ENCODE measurements at regions not wholly inside any gene's neighbourhood (a gene's known extent, or its start where the extent isn't known, plus 50 kb on each side); places are given as distances from the start of the nearest gene placed in this dataset.

DNA sequence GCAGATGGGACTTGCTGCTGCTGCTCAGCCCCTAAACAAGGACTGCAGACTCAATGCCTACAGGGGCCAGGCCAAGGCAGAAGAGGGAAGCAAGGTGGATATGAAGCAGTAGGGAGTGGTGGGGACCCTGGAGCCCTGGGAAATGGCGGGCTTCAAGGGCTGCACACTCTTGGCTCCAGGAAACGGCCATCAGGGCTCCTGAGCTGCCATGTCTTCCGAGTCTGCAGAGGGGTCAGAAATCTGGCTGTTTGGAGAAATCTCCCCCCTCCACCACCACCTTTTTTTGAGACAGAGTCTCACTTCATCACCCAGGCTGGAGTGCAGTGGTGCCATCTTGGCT is 169.1 kb downstream of the KATNIP start:
- DNase-seq (ENCODE audit: low spot score): no peak
- TF ChIP-seq CTCF (IDR thresholded peaks at IDR 0.05; ENCODE audit: extremely low read depth, insufficient read depth, missing control alignments): no peak
- in situ Hi-C loops (cut with MboI; ENCODE audit: low pct_unique_long_range_greater_than_20kb, low sequenced_read_pairs, unreplicated experiment): no loop called here

DNA sequence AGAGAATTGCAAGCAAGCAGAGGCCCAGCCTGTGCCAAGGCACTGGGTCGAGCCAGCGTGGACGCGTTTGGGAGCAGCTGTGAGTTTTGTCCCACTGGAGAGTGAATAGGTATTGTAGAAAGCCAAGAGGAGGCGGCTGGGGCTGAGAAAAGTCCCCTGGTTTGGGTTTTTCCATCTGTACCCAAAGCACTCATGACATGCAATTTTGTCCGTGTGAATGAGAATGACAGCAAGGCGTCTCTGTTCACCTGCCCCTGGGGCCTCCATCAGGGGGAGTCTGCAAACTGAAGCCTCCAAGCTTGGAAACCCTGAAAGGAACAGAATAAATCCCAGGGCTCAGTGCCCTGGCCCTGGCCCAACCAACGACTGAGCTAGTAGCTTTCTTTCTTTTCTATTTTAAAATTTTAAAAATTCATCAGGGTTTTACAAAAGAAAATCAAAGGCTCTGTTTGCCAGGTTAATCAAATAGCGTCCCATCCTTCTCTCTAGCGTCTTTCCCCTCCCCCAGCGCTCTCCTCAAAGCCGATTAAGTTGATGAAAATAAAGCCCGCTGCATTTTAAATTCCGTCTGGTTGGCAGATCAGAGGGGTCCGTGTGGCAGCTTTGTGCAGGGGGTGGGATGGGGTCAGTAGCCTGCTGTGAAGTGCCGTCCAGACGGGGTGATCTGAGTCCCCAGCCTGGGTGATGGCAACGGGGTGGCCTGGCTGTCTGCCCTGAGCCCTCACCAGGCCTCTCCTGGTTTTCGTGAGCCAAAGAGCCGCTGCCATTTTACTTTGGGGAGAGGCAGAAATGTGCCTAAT is 171.0 kb downstream of the KATNIP start:
- no peak for DNase-seq (ENCODE audit: low spot score)
- in situ Hi-C loops (cut with MboI; ENCODE audit: low pct_unique_long_range_greater_than_20kb, low sequenced_read_pairs, unreplicated experiment): no loop called here

DNA sequence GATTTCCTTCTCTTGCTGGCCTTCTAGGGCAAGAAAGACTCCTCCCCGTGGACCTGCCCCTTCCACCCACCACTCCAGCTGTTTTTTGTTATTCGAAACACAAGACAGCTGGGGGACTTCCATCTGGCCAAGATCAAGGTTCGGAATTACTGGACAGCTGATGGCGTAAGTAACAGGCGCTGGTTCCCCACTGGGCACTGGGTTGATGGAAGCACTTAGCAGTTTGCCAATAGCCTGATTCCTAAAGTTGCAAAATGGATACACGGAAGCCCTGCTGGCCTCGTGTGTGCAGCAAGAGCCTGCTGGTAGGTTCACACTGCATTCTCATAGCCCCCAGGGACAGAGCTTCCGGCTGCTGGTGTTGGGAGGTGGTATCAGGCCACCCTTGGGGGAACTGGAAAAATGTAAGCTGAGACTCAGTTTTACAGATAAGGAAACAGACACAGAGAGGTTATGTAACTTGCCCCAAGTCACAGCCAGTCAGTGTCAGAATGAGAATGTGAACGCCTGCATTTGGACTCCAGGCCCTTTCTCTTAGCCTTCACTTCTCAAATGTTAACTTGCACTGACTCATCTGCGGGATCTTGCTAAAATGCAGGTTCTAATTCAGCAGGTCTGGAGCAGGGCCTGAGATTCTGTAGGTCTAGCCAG is 171.7 kb downstream of the KATNIP start:
- no peak for TF ChIP-seq CTCF (IDR thresholded peaks at IDR 0.05; ENCODE audit: extremely low read depth, insufficient read depth, missing control alignments)
- DNase-seq (ENCODE audit: low spot score): no peak
- in situ Hi-C loops (cut with MboI; ENCODE audit: low pct_unique_long_range_greater_than_20kb, low sequenced_read_pairs, unreplicated experiment): no loop called here

More for the DNA sequence above, 171.0 kb downstream of the KATNIP start:
- no peak for TF ChIP-seq CTCF (IDR thresholded peaks at IDR 0.05; ENCODE audit: extremely low read depth, insufficient read depth, missing control alignments)

GRCh38 chr16:27722207-27722606 is 172.3 kb downstream of the KATNIP start:
- in situ Hi-C loops (cut with MboI; ENCODE audit: low pct_unique_long_range_greater_than_20kb, low sequenced_read_pairs, unreplicated experiment): no loop called here
- no peak for TF ChIP-seq CTCF (IDR thresholded peaks at IDR 0.05; ENCODE audit: extremely low read depth, insufficient read depth, missing control alignments)
- no peak for DNase-seq (ENCODE audit: low spot score)

DNA sequence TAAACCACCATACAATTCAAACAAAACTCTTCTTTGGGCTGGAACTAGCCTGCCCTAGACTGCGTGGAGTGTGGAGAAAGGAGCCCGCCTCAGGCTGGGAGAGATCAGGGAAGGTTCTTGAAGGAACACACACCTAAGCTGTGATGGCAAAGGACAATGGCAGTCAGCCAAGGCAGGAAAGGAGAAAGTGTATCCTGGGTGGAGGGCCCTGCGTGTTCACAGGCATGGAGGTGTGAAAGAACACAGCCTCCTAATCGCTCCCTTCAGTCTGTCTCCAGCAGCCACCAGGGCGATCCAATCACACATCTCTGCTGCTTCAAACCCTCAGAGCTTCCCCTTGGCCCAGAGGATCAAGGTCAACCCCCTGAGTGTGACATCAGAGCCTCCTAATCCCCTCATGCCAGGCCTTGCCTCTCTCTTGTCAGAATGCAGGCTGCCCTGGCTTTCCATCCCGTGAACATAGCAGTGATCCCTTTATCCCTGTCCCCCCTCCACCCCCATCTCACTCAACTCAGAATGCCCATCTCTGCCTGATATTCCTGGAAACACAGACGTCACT is 173.0 kb downstream of the KATNIP start:
- TF ChIP-seq CTCF (IDR thresholded peaks at IDR 0.05; ENCODE audit: extremely low read depth, insufficient read depth, missing control alignments): no peak
- in situ Hi-C loops (cut with MboI; ENCODE audit: low pct_unique_long_range_greater_than_20kb, low sequenced_read_pairs, unreplicated experiment): no loop called here
- no peak for DNase-seq (ENCODE audit: low spot score)

- no peak for DNase-seq (ENCODE audit: low spot score)
- no peak for TF ChIP-seq CTCF (IDR thresholded peaks at IDR 0.05; ENCODE audit: extremely low read depth, insufficient read depth, missing control alignments)
- in situ Hi-C loops (cut with MboI; ENCODE audit: low pct_unique_long_range_greater_than_20kb, low sequenced_read_pairs, unreplicated experiment): no loop called here
Observed at GRCh38 chr16:27723711-27724481, 174.0 kb downstream of the KATNIP start.
